Esophagus muscularis mucosa (tissue), 4 donors: ENCODE measurements at regions not wholly inside any gene's neighbourhood (a gene's known extent, or its start where the extent isn't known, plus 50 kb on each side); places are given as distances from the start of the nearest gene placed in this dataset.

ENCODE experiments used
- EP300 ChIP-seq: sonication (generic); formaldehyde crosslinking; IDR thresholded peaks from one replicate; pipeline ENCODE4 v1.6.1; 2017; ENCODE audit warnings: antibody characterized with exemption
- POLR2A ChIP-seq: fragments of 450-650 bp; IDR thresholded peaks from one replicate; pipeline ENCODE4 v1.6.1; 2017; ENCODE audit warnings: antibody characterized with exemption, moderate library complexity, mild to moderate bottlenecking, low read depth
- POLR2AphosphoS5 ChIP-seq, 2 donors: sonication (generic); formaldehyde crosslinking; IDR thresholded peaks; one replicate each; pipeline ENCODE4 v1.6.1; 2017; ENCODE audit warnings: antibody characterized with exemption in 2 of 2
- TF ChIP-seq, protein P1 (sequence below), 3 experiments: fragments of 200-600 bp in 2 of 3; fragments of 450-650 bp in 1 of 3; sonication (generic) in 2 of 3; IDR thresholded peaks; one replicate each; pipeline ENCODE4 v1.5.1; 2017 to 2019; ENCODE audit warnings: antibody characterized with exemption in 3 of 3, mild to moderate bottlenecking in 2 of 3, moderate library complexity in 1 of 3

DNA sequence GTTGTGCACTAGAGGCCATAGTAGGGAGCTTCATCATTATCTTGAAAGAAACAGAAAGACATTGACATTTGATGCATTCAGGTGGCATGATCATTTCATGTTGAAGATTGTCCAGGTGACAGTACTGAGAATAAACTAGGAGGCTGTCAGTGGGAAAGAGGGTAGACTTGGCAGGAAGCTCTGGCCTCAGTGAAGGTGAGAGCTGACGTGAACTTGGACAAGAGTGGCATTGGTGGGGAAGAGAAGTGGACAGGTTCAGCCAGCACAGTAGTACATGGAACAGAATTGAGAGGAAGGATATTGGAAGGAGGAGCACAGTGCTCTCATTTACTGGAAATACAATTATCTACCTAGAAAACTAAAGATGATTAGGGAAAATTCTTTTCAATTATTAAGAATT, 245.2 kb downstream of the CYRIA start:
- TF ChIP-seq, protein P1, sequence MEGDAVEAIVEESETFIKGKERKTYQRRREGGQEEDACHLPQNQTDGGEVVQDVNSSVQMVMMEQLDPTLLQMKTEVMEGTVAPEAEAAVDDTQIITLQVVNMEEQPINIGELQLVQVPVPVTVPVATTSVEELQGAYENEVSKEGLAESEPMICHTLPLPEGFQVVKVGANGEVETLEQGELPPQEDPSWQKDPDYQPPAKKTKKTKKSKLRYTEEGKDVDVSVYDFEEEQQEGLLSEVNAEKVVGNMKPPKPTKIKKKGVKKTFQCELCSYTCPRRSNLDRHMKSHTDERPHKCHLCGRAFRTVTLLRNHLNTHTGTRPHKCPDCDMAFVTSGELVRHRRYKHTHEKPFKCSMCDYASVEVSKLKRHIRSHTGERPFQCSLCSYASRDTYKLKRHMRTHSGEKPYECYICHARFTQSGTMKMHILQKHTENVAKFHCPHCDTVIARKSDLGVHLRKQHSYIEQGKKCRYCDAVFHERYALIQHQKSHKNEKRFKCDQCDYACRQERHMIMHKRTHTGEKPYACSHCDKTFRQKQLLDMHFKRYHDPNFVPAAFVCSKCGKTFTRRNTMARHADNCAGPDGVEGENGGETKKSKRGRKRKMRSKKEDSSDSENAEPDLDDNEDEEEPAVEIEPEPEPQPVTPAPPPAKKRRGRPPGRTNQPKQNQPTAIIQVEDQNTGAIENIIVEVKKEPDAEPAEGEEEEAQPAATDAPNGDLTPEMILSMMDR (IDR thresholded peaks at IDR 0.05) = no peak
- no peak for TF ChIP-seq EP300
- TF ChIP-seq POLR2AphosphoS5 (IDR thresholded peaks at IDR 0.05) = no peak
- TF ChIP-seq POLR2A = no peak
